GM12873 (cell line): ENCODE measurements at regions not wholly inside any gene's neighbourhood (a gene's known extent, or its start where the extent isn't known, plus 50 kb on each side); places are given as distances from the start of the nearest gene placed in this dataset.

Source experiments
- TF ChIP-seq, protein P1 (sequence below): IDR thresholded peaks from 2 replicates; pipeline ENCODE4 v1.5.1; 2012; ENCODE audit warnings: low read depth, mild to moderate bottlenecking, moderate library complexity, low read length, control low read depth; ENCODE audit not compliant: insufficient read depth; ENCODE audit errors: missing control alignments

GRCh38 chr1:219536038-219536437, 76.9 kb downstream of the ZC3H11B start:
- TF ChIP-seq, protein P1, sequence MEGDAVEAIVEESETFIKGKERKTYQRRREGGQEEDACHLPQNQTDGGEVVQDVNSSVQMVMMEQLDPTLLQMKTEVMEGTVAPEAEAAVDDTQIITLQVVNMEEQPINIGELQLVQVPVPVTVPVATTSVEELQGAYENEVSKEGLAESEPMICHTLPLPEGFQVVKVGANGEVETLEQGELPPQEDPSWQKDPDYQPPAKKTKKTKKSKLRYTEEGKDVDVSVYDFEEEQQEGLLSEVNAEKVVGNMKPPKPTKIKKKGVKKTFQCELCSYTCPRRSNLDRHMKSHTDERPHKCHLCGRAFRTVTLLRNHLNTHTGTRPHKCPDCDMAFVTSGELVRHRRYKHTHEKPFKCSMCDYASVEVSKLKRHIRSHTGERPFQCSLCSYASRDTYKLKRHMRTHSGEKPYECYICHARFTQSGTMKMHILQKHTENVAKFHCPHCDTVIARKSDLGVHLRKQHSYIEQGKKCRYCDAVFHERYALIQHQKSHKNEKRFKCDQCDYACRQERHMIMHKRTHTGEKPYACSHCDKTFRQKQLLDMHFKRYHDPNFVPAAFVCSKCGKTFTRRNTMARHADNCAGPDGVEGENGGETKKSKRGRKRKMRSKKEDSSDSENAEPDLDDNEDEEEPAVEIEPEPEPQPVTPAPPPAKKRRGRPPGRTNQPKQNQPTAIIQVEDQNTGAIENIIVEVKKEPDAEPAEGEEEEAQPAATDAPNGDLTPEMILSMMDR = no peak

DNA sequence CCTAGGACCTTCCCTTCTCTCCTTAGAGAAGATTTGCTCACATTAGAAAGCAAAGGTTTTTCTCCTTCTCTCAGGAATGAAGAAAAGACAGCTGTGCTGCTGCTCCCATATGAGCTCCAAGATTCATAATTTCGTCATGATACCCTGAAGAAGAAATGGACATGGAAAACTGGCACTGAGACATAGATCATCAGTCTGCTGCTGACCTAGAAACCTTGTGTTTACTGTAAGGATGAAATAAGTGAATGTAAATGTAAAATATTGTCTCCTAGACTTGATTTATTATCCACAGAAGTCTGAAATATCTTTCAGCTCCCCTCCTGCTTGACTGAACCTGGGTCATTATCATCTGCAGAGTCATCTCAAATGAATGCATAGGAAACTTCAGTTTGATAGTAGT, 77.9 kb downstream of the ZC3H11B start:
- TF ChIP-seq, protein P1 = no peak

GRCh38 chr1:219533280-219533679, 79.6 kb downstream of the ZC3H11B start:
- TF ChIP-seq, protein P1 = no peak

GRCh38 chr1:219529116-219529515, 83.8 kb downstream of the ZC3H11B start:
- TF ChIP-seq, protein P1 = no peak

DNA sequence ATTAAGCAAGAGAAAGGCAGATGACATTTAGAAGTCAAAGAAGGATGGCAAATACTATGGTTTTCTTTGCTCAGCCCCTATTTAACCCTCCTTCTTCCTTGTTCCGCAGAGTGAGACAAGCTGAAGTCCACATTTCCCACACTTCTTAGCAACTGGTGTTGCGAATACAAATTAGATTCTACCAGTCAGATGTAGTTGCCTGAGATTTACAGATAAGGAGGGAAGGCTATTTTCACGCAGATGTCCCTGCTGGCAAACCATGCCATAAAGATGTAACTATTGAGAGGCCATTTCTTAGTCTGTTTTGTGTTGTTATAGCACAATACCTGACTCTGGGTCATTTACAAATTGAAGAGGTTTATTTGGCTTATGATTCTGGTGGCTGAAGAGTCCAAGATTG, 84.3 kb downstream of the ZC3H11B start:
- TF ChIP-seq, protein P1 = no peak

DNA sequence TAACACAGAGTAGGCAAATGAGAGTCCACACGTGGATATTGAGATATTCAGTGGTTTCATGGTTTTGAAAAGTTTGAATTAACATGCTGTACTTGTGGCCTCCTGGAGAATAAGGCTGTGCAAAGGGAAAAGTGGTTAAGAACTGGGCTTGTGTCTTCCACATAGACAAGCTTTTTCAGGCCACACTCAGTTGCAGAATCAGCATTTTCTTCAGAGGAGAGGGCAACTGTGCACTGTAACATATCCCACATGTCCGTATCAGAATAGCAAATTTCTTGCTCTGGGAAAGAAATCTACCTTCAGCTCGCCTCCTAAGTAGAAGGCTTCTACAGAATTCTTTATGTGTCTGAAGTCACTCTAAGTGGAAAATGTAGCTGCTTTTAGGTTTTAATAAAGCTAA, 84.9 kb downstream of the ZC3H11B start:
- TF ChIP-seq, protein P1 = no peak

DNA sequence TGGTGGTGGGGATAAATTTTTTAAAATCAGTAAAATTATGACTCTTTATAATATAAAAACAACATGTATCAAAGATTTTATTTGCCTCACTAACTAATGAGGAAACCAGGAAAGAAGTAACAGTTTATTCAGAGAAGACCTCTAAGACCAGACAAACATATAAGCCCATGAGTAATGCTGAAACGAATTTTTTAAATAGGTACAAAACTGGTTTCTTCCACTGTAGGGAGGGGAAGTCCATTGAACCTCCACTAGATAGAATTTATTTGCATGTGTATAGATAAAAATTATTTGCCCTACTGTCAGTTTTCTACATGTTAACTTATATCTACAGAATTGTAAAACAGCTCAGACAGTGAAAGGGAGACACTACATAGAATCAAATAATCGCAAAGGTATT, 86.8 kb downstream of the ZC3H11B start:
- TF ChIP-seq, protein P1 = no peak

GRCh38 chr1:219523411-219523810, 89.5 kb downstream of the ZC3H11B start:
- TF ChIP-seq, protein P1 = no peak
